DOHH2 (cell line): ENCODE measurements at regions not wholly inside any gene's neighbourhood (a gene's known extent, or its start where the extent isn't known, plus 50 kb on each side); places are given as distances from the start of the nearest gene placed in this dataset.

ENCODE experiments used
- H3F3A ChIP-seq: fragments of 200-600 bp; sonication (generic), shearing (Covaris generic); 2 replicates; pipeline ENCODE4 v1.6.0; 2016; ENCODE audit warnings: antibody characterized with exemption, mild to moderate bottlenecking; ENCODE audit not compliant: control insufficient read depth, insufficient read depth
- H3K27ac ChIP-seq: fragments of 200-600 bp; sonication (generic); 2 replicates; pipeline ENCODE4 v1.5.1; 2014; ENCODE audit warnings: low read depth, mild to moderate bottlenecking, low read length, moderate library complexity
- H3K27me3 ChIP-seq: fragments of 200-600 bp; sonication (generic); 2 replicates; pipeline ENCODE4 v1.6.1; 2014; ENCODE audit warnings: mild to moderate bottlenecking, low read length, mixed read lengths; ENCODE audit not compliant: control insufficient read depth
- H3K36me3 ChIP-seq: fragments of 200-600 bp; sonication (generic); 2 replicates; pipeline ENCODE4 v1.6.1; 2014; ENCODE audit warnings: mild to moderate bottlenecking, low read length, moderate library complexity, mixed read lengths; ENCODE audit not compliant: control insufficient read depth
- H3K4me1 ChIP-seq: fragments of 200-600 bp; sonication (generic); 2 replicates; pipeline ENCODE4 v1.6.1; 2014; ENCODE audit warnings: mild to moderate bottlenecking, low read length, mixed read lengths; ENCODE audit not compliant: control insufficient read depth
- H3K4me2 ChIP-seq: fragments of 200-600 bp; sonication (generic); 2 replicates; pipeline ENCODE4 v1.6.0; 2014; ENCODE audit warnings: mild to moderate bottlenecking, low read length, moderate library complexity
- H3K4me3 ChIP-seq: fragments of 200-600 bp; sonication (generic); 2 replicates; pipeline ENCODE4 v1.5.1; 2014; ENCODE audit warnings: mild to moderate bottlenecking, low read length, mixed read lengths
- H3K79me2 ChIP-seq: fragments of 200-600 bp; sonication (generic); 2 replicates; pipeline ENCODE4 v1.6.1; 2014; ENCODE audit warnings: mild to moderate bottlenecking, low read length, mixed read lengths; ENCODE audit not compliant: control insufficient read depth
- H3K9me2 ChIP-seq: fragments of 200-600 bp; sonication (generic); replicated peaks from 2 replicates; pipeline ENCODE4 v1.6.1; 2014; ENCODE audit warnings: mild to moderate bottlenecking, low read length, mixed read lengths; ENCODE audit not compliant: control insufficient read depth
- H3K9me3 ChIP-seq: fragments of 200-600 bp; sonication (generic); 2 replicates; pipeline ENCODE4 v1.6.1; 2014; ENCODE audit warnings: antibody characterized with exemption, low read length, mixed read lengths; ENCODE audit not compliant: control insufficient read depth, insufficient read depth
- H4K20me1 ChIP-seq: fragments of 200-600 bp; sonication (generic); 2 replicates; pipeline ENCODE4 v1.6.0; 2014; ENCODE audit warnings: low read depth, mild to moderate bottlenecking, antibody characterized with exemption, low read length, moderate library complexity; ENCODE audit not compliant: control insufficient read depth, insufficient read depth
- CTCF ChIP-seq: fragments of 200-600 bp; sonication (generic); IDR thresholded peaks from one replicate; pipeline ENCODE4 v1.5.1; 2014; ENCODE audit warnings: antibody characterized with exemption, mild to moderate bottlenecking, low read depth, low read length; ENCODE audit not compliant: poor library complexity, severe bottlenecking
- EZH2phosphoT487 ChIP-seq: fragments of 200-600 bp; sonication (generic); IDR thresholded peaks from 2 replicates; pipeline ENCODE4 v1.6.1; 2017; ENCODE audit warnings: borderline replicate concordance, mild to moderate bottlenecking, antibody characterized with exemption, low read length, moderate library complexity, mixed read lengths

DNA sequence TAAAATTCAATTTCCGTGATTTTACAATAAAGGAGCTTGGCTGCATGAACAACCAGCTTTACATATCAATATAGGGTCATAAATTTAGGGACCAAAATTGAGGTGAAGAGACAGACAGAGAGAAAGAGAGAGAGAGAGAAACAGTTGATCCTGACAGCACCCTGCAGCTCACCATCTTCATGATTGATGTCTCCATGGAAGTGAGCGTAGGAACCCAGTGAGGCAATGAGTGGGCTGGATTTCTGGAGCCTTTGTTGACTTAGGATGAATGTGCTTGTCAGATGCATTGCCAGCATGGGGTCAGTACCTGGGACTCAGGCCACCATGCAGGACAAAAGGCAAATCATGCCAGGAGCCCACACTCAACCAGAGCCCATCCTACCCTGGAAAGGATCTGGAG lies 165.1 kb upstream of the SYNDIG1 start:
- Histone ChIP-seq H4K20me1 (no peaks in the 10 kb centered on the region), H3K9me2 (no peaks in the 10 kb centered on the region), H3K4me3 (no peak overlapping the region), H3K4me2 (no peak overlapping the region), H3K27ac (no peak overlapping the region), H3K9me3 (no peaks in the 10 kb centered on the region), H3K27me3 (no peaks in the 10 kb centered on the region), H3K36me3 (no peaks in the 10 kb centered on the region), H3F3A (no peaks in the 10 kb centered on the region), H3K4me1 (no peaks in the 10 kb centered on the region), H3K79me2 (no peaks in the 10 kb centered on the region)
- TF ChIP-seq CTCF (no peak), EZH2phosphoT487 (no peak)

GRCh38 chr20:24303393-24304170 lies 165.8 kb upstream of the SYNDIG1 start:
- TF ChIP-seq EZH2phosphoT487 (no peak), CTCF (no peak)
- no peaks in the 10 kb centered on the region for H3K36me3 ChIP-seq
- no peaks in the 10 kb centered on the region for H3K9me2 ChIP-seq
- no peaks in the 10 kb centered on the region for H3K27me3 ChIP-seq
- no peak overlapping the region for H3K4me2 ChIP-seq
- H3K4me3 ChIP-seq, result no peak overlapping the region
- no peaks in the 10 kb centered on the region for H3K4me1 ChIP-seq
- no peaks in the 10 kb centered on the region for H3F3A ChIP-seq
- no peaks in the 10 kb centered on the region for H4K20me1 ChIP-seq
- no peaks in the 10 kb centered on the region for H3K79me2 ChIP-seq
- H3K9me3 ChIP-seq, result no peaks in the 10 kb centered on the region
- H3K27ac ChIP-seq, result no peak overlapping the region

DNA sequence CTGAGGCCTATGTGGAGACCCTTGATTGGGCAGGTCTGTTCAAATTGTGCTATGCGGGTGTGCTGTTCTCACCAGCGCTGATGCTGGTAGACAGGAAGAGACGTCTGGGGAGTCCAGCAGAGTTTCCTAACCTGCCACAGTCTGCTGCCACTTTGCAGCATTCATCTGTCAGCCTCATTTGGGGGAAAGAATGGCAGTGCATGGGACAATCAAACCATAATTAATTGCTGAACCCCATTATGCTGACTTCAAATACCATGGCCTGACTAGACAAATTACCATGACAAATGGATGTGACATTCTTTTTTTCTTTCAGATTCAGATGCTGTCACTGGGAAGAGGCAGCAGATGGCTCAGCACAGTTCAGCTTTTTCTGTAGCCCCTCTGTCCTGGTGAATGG lies 171.4 kb upstream of the SYNDIG1 start:
- no peak overlapping the region for H3K4me2 ChIP-seq
- no peaks in the 10 kb centered on the region for H3K9me3 ChIP-seq
- no peaks in the 10 kb centered on the region for H3K27me3 ChIP-seq
- H4K20me1 ChIP-seq, result no peaks in the 10 kb centered on the region
- H3F3A ChIP-seq, result no peaks in the 10 kb centered on the region
- H3K27ac ChIP-seq, result no peak overlapping the region
- H3K9me2 ChIP-seq, result no peaks in the 10 kb centered on the region
- H3K36me3 ChIP-seq, result no peaks in the 10 kb centered on the region
- TF ChIP-seq CTCF (no peak), EZH2phosphoT487 (no peak)
- H3K4me1 ChIP-seq, result no peaks in the 10 kb centered on the region
- no peaks in the 10 kb centered on the region for H3K79me2 ChIP-seq
- H3K4me3 ChIP-seq, result no peak overlapping the region
